GM12891 (cell line): ENCODE measurements at regions not wholly inside any gene's neighbourhood (a gene's known extent, or its start where the extent isn't known, plus 50 kb on each side); places are given as distances from the start of the nearest gene placed in this dataset.

Experiments
- DNase-seq: peaks from one replicate; pipeline ENCODE4 v3.0.0; 2011; ENCODE audit warnings: low spot score; ENCODE audit not compliant: insufficient read length
- FAIRE-seq: peaks from 2 replicates; lab custom pipeline; 2011; peaks lifted over from hg19 to GRCh38; lab: Jason Lieb, UNC
- PAX5 ChIP-seq: IDR thresholded peaks from 2 replicates; pipeline ENCODE4 v1.6.1; 2011; ENCODE audit warnings: low read length, moderate library complexity, mild to moderate bottlenecking; ENCODE audit not compliant: insufficient read depth, severe bottlenecking
- POLR2A ChIP-seq: IDR thresholded peaks from 2 replicates; pipeline ENCODE4 v1.6.1; 2011; ENCODE audit warnings: low read depth, low read length, control low read depth
- POLR2AphosphoS5 ChIP-seq: IDR thresholded peaks from 2 replicates; pipeline ENCODE4 v1.6.1; 2011; ENCODE audit warnings: low read depth, low read length, control low read depth
- POU2F2 ChIP-seq: IDR thresholded peaks from 2 replicates; pipeline ENCODE4 v1.6.1; 2011; ENCODE audit warnings: low read depth, mild to moderate bottlenecking, control low read depth, low read length, moderate library complexity
- SPI1 ChIP-seq: IDR thresholded peaks from 2 replicates; pipeline ENCODE4 v1.6.1; 2011; ENCODE audit warnings: low read depth, low read length, control low read depth
- TAF1 ChIP-seq: IDR thresholded peaks from 2 replicates; pipeline ENCODE4 v1.6.1; 2011; ENCODE audit warnings: low read depth, low read length, control low read depth

GRCh38 chr3:102159810-102160451 is 274.9 kb upstream of the ZPLD1 start:
- FAIRE-seq (peak; percentile 75), DNase-seq (no peak)
- no peak for TF ChIP-seq POLR2A
- no peak for TF ChIP-seq PAX5
- no peak for TF ChIP-seq TAF1
- no peak for TF ChIP-seq SPI1
- TF ChIP-seq POLR2AphosphoS5, result no peak
- TF ChIP-seq POU2F2, result no peak

- FAIRE-seq, result no peak
- no peak for TF ChIP-seq POLR2A
- TF ChIP-seq POU2F2, result no peak
- no peak for TF ChIP-seq PAX5
- no peak for TF ChIP-seq SPI1
- no peak for TF ChIP-seq POLR2AphosphoS5
- TF ChIP-seq TAF1, result no peak
These were observed 273.3 kb upstream of the ZPLD1 start for GRCh38 chr3:102161384-102162006.

GRCh38 chr3:102162251-102162650 is 272.6 kb upstream of the ZPLD1 start:
- no peak for FAIRE-seq
- no peak for DNase-seq
- no peak for TF ChIP-seq POLR2AphosphoS5
- TF ChIP-seq POU2F2, result no peak
- TF ChIP-seq SPI1, result no peak
- no peak for TF ChIP-seq PAX5
- TF ChIP-seq TAF1, result no peak
- no peak for TF ChIP-seq POLR2A

More at GRCh38 chr3:102161384-102162006, 273.3 kb upstream of the ZPLD1 start:
- no peak for DNase-seq

- TF ChIP-seq PAX5 (no peak), POLR2AphosphoS5 (no peak), SPI1 (no peak), POU2F2 (no peak), TAF1 (no peak), POLR2A (no peak)
- DNase-seq, result no peak
- FAIRE-seq, result no peak
These were observed 271.6 kb upstream of the ZPLD1 start for GRCh38 chr3:102163039-102163817.

GRCh38 chr3:102163818-102164154 is 271.0 kb upstream of the ZPLD1 start:
- TF ChIP-seq SPI1 (no peak), POU2F2 (no peak), TAF1 (no peak), POLR2AphosphoS5 (no peak), POLR2A (no peak), PAX5 (no peak)
- FAIRE-seq (no peak), DNase-seq (no peak)

- TF ChIP-seq PAX5, result no peak
- no peak for TF ChIP-seq POLR2AphosphoS5
- TF ChIP-seq POU2F2, result no peak
- no peak for DNase-seq
- peak; percentile 23 for FAIRE-seq
These were observed 269.4 kb upstream of the ZPLD1 start for GRCh38 chr3:102165367-102165766.

- peak; percentile 9 for FAIRE-seq
- no peak for TF ChIP-seq POLR2A
- TF ChIP-seq SPI1, result no peak
- no peak for TF ChIP-seq POLR2AphosphoS5
- no peak for TF ChIP-seq POU2F2
- no peak for TF ChIP-seq PAX5
- TF ChIP-seq TAF1, result no peak
- DNase-seq, result no peak
These were observed 264.8 kb upstream of the ZPLD1 start for GRCh38 chr3:102169915-102170479.

GRCh38 chr3:102170545-102170944 is 264.3 kb upstream of the ZPLD1 start:
- no peak for TF ChIP-seq POU2F2
- no peak for TF ChIP-seq TAF1
- no peak for TF ChIP-seq POLR2AphosphoS5
- TF ChIP-seq POLR2A, result no peak
- no peak for TF ChIP-seq SPI1
- TF ChIP-seq PAX5, result no peak
- DNase-seq (no peak), FAIRE-seq (no peak)

- FAIRE-seq, result no peak
- no peak for DNase-seq
- TF ChIP-seq PAX5, result no peak
These were observed 260.5 kb upstream of the ZPLD1 start for GRCh38 chr3:102174312-102174712.
